Activated CD4-positive, alpha-beta T cell treated with anti-CD3 and anti-CD28 coated beads for 1 hour (primary cell): ENCODE measurements at regions not wholly inside any gene's neighbourhood (a gene's known extent, or its start where the extent isn't known, plus 50 kb on each side); places are given as distances from the start of the nearest gene placed in this dataset.

Experiments used
- DNase-seq: peaks from one replicate; pipeline ENCODE4 v3.0.0-alpha.2; 2020

- DNase-seq = no peak
Observed at GRCh38 chr11:113579292-113579940, 104.2 kb upstream of the DRD2 start.

GRCh38 chr11:113578715-113579250, 103.6 kb upstream of the DRD2 start:
- DNase-seq = no peak

GRCh38 chr11:113578033-113578380, 102.8 kb upstream of the DRD2 start:
- no peak for DNase-seq

- DNase-seq = no peak
Observed at GRCh38 chr11:113577356-113578032, 102.3 kb upstream of the DRD2 start.

- DNase-seq = no peak
Observed at GRCh38 chr11:113574586-113574985, 99.4 kb upstream of the DRD2 start.

- DNase-seq = no peak
Observed at GRCh38 chr11:113574171-113574570, 99.0 kb upstream of the DRD2 start.

- no peak for DNase-seq
Observed at GRCh38 chr11:113572136-113572735, 97.0 kb upstream of the DRD2 start.

GRCh38 chr11:113571531-113571930, 96.3 kb upstream of the DRD2 start:
- no peak for DNase-seq

GRCh38 chr11:113570906-113571305, 95.7 kb upstream of the DRD2 start:
- DNase-seq = no peak

- no peak for DNase-seq
Observed at GRCh38 chr11:113569391-113569790, 94.2 kb upstream of the DRD2 start.

GRCh38 chr11:113568566-113568965, 93.4 kb upstream of the DRD2 start:
- no peak for DNase-seq

- DNase-seq = no peak
Observed at GRCh38 chr11:113567867-113568544, 92.8 kb upstream of the DRD2 start.

- no peak for DNase-seq
Observed at GRCh38 chr11:113567097-113567496, 91.9 kb upstream of the DRD2 start.

GRCh38 chr11:113564527-113565130, 89.4 kb upstream of the DRD2 start:
- no peak for DNase-seq

GRCh38 chr11:113563766-113564526, 88.7 kb upstream of the DRD2 start:
- no peak for DNase-seq

GRCh38 chr11:113562981-113563461, 87.8 kb upstream of the DRD2 start:
- DNase-seq = no peak

- no peak for DNase-seq
Observed at GRCh38 chr11:113562576-113562975, 87.4 kb upstream of the DRD2 start.

- no peak for DNase-seq
Observed at GRCh38 chr11:113557926-113558325, 82.7 kb upstream of the DRD2 start.

- DNase-seq = no peak
Observed at GRCh38 chr11:113556036-113556435, 80.8 kb upstream of the DRD2 start.

- no peak for DNase-seq
Observed at GRCh38 chr11:113555071-113555619, 79.9 kb upstream of the DRD2 start.

- DNase-seq = no peak
Observed at GRCh38 chr11:113554526-113554925, 79.3 kb upstream of the DRD2 start.

- no peak for DNase-seq
Observed at GRCh38 chr11:113553915-113554314, 78.7 kb upstream of the DRD2 start.
